Tibial artery (tissue), 4 donors: ENCODE measurements at regions not wholly inside any gene's neighbourhood (a gene's known extent, or its start where the extent isn't known, plus 50 kb on each side); places are given as distances from the start of the nearest gene placed in this dataset.
A peak's percentile ranks its signal among the peaks of the same experiment; 100 is the strongest.

Experiments used
- DNase-seq, 2 donors: peaks; one replicate each; pipeline ENCODE4 v3.0.0-alpha.2; 2019
- H3K27ac ChIP-seq, 2 donors: fragments of 200-600 bp; sonication (generic) in 1 of 2; 1 replicate in 1 of 2; 2 replicates in 1 of 2; pipeline ENCODE4 v1.5.1; 2018 to 2019; ENCODE audit warnings: mild to moderate bottlenecking in 1 of 2
- H3K27me3 ChIP-seq, 2 donors: fragments of 200-600 bp; sonication (generic) in 1 of 2; one replicate each; pipeline versions ENCODE4 v1.5.1 to v1.6.0; 2016 to 2019
- H3K36me3 ChIP-seq, 3 donors: fragments of 200-600 bp; sonication (generic) in 2 of 3; one replicate each; pipeline ENCODE4 v1.5.1; 2016 to 2019; ENCODE audit warnings: mild to moderate bottlenecking in 2 of 3
- H3K4me1 ChIP-seq, 4 donors: fragments of 200-600 bp; sonication (generic) in 2 of 4; 1 replicate in 3 of 4; 2 replicates in 1 of 4; pipeline ENCODE4 v1.5.1; 2016 to 2019
- H3K4me3 ChIP-seq, 2 donors: fragments of 200-600 bp; sonication (generic) in 1 of 2; 1 replicate in 1 of 2; 2 replicates in 1 of 2; pipeline ENCODE4 v1.5.1; 2018 to 2019; ENCODE audit warnings: mild to moderate bottlenecking in 2 of 2
- H3K9me3 ChIP-seq, 3 donors: fragments of 200-600 bp; sonication (generic) in 1 of 3; one replicate each; pipeline ENCODE4 v1.5.1; 2016 to 2019
- intact Hi-C: fragments of 100-400 bp; cut with DNase I; formaldehyde crosslinking; loops from one replicate; pipeline ENCODE4 v1.15.0; 2023; ENCODE audit warnings: low total_unique reads
- TF ChIP-seq, protein P1 (sequence below), 2 experiments: fragments of 200-600 bp in 1 of 2; fragments of 450-650 bp in 1 of 2; IDR thresholded peaks; one replicate each; pipeline ENCODE4 v1.5.1; 2017 to 2019; ENCODE audit warnings: antibody characterized with exemption in 2 of 2, mild to moderate bottlenecking in 1 of 2, moderate library complexity in 1 of 2

DNA sequence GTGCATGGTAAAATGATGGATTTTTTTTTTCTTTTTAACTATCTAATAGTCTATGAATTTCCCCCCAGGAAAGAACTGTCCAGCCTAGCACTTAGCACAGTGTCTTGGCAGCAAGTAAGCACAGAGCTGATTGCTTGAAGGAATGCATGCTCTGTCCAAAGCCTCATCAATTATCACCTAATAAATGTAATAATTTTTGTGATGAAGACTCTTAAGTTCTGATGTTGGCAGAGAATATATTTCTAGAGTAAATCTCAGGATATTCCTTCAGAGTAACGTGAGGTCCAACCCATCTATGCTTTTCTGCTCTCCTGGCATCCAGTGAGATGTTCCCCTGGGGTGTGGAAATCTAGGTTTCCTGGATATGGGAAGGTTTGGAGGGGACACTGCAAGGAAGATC is 152.4 kb downstream of the TMX1 start:
- H3K9me3 ChIP-seq, result no peaks in the 10 kb centered on the region
- no peak for DNase-seq
- H3K4me3 ChIP-seq, result no peak overlapping the region
- no peaks in the 10 kb centered on the region for H3K27me3 ChIP-seq
- H3K27ac ChIP-seq, result no peak overlapping the region
- H3K36me3 ChIP-seq, result no peaks in the 10 kb centered on the region
- H3K4me1 ChIP-seq, result peaks cover 0 to 26% (median 18%) of the 10 kb centered on the region in 4 donors
- intact Hi-C loops, result no loop called here
- TF ChIP-seq, protein P1, sequence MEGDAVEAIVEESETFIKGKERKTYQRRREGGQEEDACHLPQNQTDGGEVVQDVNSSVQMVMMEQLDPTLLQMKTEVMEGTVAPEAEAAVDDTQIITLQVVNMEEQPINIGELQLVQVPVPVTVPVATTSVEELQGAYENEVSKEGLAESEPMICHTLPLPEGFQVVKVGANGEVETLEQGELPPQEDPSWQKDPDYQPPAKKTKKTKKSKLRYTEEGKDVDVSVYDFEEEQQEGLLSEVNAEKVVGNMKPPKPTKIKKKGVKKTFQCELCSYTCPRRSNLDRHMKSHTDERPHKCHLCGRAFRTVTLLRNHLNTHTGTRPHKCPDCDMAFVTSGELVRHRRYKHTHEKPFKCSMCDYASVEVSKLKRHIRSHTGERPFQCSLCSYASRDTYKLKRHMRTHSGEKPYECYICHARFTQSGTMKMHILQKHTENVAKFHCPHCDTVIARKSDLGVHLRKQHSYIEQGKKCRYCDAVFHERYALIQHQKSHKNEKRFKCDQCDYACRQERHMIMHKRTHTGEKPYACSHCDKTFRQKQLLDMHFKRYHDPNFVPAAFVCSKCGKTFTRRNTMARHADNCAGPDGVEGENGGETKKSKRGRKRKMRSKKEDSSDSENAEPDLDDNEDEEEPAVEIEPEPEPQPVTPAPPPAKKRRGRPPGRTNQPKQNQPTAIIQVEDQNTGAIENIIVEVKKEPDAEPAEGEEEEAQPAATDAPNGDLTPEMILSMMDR (IDR thresholded peaks at IDR 0.05), result no peak

DNA sequence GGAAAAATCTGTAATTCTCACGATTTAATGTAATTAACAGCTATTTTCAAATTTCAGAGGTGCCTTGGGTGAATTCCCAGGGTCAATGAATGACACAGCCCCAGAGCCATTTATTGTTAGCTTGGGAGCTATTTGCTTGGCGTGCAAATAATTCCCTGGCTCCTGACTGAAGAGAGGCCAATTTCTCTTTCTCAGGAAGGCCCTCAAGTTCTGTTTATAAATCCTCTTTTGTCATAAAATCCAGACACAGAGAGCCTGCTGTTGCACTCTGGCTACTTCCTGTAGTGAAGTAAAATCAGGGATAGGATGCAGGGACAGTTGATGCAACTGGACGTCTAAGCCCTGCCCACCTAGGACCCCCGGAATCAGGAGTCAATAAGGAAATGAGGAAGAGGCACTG is 154.3 kb downstream of the TMX1 start:
- Histone ChIP-seq H3K4me1 (peaks cover 0 to 26% (median 18%) of the 10 kb centered on the region in 4 donors), H3K27me3 (no peaks in the 10 kb centered on the region), H3K36me3 (no peaks in the 10 kb centered on the region), H3K4me3 (no peak overlapping the region), H3K9me3 (no peaks in the 10 kb centered on the region), H3K27ac (peak overlapping the region; percentile 70 to 71)
- TF ChIP-seq, protein P1 (IDR thresholded peaks at IDR 0.05), result no peak
- DNase-seq, result no peak
- intact Hi-C loops, result no loop called here

DNA sequence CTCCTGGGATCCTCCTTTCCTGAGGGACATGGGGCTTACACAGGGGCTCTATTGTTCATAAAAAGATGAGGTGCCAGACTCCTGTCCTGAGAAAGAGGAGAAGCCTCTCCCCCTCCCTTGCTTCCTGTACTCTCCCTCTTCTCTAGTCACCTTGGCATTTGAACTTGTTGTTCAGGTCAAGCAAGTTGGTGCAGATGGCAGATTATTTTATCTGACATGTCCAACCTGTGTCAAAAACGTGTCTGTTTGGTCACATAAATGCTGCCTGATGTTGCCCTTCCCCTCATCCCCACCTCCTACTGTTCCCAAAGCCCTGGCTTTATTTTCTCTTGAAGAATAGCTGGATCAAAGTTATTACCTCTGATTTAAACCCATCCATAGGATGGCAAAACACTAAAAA is 154.8 kb downstream of the TMX1 start:
- Histone ChIP-seq H3K4me3 (no peak overlapping the region), H3K27me3 (no peaks in the 10 kb centered on the region), H3K9me3 (no peaks in the 10 kb centered on the region), H3K27ac (peak overlapping the region; percentile 70 to 71), H3K36me3 (no peaks in the 10 kb centered on the region), H3K4me1 (peaks cover 0 to 26% (median 18%) of the 10 kb centered on the region in 4 donors)
- intact Hi-C loops, result no loop called here
- TF ChIP-seq, protein P1 (IDR thresholded peaks at IDR 0.05), result no peak
- no peak for DNase-seq

DNA sequence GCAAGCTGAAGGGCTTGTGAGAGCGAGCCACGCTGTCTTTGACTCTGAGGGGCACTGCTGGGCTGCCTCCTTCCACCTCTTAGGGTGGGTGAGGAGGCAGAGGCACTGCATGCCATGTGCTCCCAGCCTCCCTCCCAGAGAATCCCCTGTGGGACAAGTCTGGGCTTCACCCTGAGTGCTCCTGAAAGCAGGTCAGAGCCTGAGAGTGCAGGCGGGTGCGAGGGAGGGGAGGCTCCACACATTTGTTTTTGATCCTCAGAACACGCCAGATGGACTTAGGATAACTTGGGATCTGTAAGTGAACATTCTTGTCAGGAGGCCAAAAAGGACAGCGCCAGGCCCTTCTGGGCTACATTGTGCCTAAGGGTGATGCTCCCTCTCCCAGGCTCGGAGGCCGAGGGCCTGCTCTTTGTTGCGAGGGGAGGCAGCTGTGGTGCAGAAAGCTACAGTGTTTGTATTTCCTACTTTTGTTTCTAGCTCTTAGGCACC is 155.4 kb downstream of the TMX1 start:
- intact Hi-C loops, result no loop called here
- Histone ChIP-seq H3K4me1 (peaks cover 0 to 26% (median 18%) of the 10 kb centered on the region in 4 donors), H3K9me3 (no peaks in the 10 kb centered on the region), H3K27me3 (no peaks in the 10 kb centered on the region), H3K36me3 (no peaks in the 10 kb centered on the region), H3K4me3 (no peak overlapping the region), H3K27ac (peak overlapping the region; percentile 70 to 71)
- DNase-seq, result no peak
- TF ChIP-seq, protein P1 (IDR thresholded peaks at IDR 0.05), result no peak

DNA sequence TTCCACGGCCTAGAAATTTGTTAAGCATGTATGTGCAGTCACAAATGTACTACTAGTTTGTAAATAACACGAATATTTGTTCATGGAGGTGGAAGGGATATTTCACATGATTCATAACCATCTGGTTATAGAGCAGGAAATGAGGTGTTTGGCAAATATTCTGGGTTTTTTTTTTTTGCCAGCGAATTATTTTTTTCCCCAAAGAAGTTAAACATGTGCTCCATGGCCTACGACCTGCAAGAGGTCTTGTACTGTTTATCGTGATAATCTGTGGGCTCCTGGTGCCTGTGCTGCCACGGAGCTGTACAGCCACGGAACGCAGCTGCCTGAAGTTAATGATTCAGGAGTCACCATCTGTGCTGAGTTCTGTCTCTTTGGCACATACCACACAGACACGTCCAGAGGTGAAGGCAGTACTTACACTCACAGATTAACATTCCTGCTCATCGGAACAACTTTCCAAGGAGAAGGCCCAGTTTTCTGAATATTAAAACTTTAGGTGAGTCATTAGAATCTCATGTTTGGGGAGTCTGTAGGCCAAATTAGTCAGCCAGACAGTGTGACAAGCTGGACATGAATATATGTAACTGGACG is 156.3 kb downstream of the TMX1 start:
- Histone ChIP-seq H3K27ac (peak overlapping the region; percentile 70 to 71), H3K36me3 (no peaks in the 10 kb centered on the region), H3K27me3 (no peaks in the 10 kb centered on the region), H3K4me1 (peaks cover 0 to 34% (median 18%) of the 10 kb centered on the region in 4 donors), H3K4me3 (no peak overlapping the region), H3K9me3 (no peaks in the 10 kb centered on the region)
- TF ChIP-seq, protein P1 (IDR thresholded peaks at IDR 0.05), result no peak
- intact Hi-C loops, result no loop called here
- DNase-seq, result peak in 1 of 2 donors; percentile 38
